DMS53 treated with DMSO at 0.1 percent for 48 hours (cell line): ENCODE measurements at regions not wholly inside any gene's neighbourhood (a gene's known extent, or its start where the extent isn't known, plus 50 kb on each side); places are given as distances from the start of the nearest gene placed in this dataset.
"Not testable (repeated sequence)": the region's sequence is repeated elsewhere in the genome, so short reads cannot be mapped to it uniquely, and the experiment has no call there.

Experiments used
- DNase-seq: peaks from one replicate; lab custom pipeline; 2025; ENCODE audit not compliant: unreplicated experiment; lab: John Stamatoyannopoulos, UW

GRCh38 chr9:78383130-78383529 lies 86.2 kb downstream of the PSAT1 start:
- DNase-seq, result no peak

DNA sequence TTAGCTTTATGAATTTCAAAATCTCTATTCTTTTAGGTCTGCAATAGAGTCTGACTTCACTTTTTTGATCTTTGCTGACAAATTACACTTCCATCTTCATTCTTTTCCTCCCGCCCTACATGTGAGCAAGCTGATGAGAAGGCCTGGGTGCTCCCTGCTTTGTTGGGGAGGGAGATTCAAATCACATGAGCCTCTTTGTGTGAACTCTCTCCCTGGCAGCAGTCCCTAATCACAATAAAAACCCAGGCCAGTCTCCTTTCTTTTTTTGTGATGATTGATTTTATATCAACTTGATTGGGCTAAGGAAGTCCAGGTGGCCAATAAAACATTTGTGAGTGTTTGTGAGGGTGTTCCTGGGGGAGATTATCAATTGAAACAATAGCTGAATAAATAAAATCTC lies 89.4 kb downstream of the PSAT1 start:
- DNase-seq, result no peak

DNA sequence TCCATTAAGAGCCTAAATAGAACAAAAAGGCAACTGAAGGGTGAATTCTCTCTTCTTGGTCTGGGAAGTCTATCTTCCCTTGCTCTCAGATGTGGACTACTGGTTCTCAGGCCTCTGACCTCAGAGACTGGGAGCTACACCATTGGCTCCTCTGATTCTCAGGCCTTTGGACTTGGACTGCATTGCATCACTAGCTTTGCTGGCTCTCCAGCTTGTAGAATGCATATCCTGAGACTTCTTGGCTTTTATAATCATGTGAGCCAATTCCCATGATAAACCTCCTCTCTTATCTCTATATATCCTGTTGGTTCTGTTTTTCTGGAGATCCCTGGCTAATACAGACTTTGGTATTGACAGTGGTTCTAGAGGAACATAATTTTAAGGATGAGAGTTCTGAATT lies 89.8 kb downstream of the PSAT1 start:
- DNase-seq, result no peak

DNA sequence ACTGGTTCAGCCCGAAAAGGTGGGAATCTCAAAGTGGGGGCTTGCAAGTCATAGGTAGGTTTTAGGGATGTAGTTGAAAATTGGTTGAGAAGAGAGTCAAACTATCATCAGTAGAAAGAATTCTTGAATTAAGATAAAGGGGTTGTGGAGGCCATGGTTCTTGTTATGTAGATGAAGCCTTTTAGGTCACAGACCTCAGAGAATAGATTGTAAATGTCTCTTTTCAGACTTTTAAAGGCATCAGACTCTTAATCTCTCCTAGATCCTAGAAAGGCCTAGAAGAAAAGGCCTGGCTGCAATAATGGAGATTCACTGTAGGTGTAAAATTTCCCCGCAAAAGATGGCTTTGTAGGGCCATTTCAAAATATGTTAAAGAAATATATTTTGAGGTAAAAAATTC lies 96.4 kb downstream of the PSAT1 start:
- no peak for DNase-seq

DNA sequence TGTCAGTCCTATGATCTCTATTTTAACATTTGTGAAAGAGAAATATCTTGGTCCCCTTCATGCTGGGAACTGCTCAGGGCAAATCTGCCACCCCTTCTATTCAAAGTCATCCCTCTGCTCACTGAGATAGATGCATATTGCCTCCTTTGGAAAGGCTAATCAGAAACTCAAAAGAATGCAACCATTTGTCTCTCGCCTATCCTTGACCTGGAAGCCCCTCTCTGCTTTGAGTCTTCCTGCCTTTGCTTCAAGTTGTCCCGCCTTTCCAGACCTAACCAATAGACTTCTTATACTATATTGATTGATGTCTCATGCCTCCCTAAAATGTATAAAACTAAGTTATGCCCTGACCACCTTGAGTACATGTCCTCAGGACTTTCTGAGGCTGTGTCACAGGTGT lies 97.0 kb downstream of the PSAT1 start:
- no peak for DNase-seq

- DNase-seq, result no peak
Observed at GRCh38 chr9:78396087-78396486, 99.2 kb downstream of the PSAT1 start.

GRCh38 chr9:78397045-78397444 lies 100.1 kb downstream of the PSAT1 start:
- no peak for DNase-seq

DNA sequence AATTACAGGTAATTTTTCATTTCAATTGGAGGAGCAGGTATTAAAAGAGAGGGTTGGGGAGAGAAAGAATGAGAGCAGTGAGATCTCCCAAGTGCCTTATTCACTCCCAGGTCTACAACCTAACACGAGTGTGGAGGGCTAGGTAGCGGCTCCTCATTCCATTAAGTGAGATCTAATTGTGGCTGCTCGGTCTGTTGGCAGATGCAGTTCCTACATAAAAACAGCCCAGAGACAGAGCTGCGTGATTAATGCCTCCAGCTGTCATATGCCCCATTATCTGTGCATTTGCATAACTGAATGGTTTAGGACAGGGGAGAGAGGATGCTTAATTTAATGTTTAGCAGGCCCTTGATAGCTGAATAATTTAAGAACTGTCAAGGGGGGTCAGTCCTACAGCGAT lies 100.5 kb downstream of the PSAT1 start:
- DNase-seq, result no peak

DNA sequence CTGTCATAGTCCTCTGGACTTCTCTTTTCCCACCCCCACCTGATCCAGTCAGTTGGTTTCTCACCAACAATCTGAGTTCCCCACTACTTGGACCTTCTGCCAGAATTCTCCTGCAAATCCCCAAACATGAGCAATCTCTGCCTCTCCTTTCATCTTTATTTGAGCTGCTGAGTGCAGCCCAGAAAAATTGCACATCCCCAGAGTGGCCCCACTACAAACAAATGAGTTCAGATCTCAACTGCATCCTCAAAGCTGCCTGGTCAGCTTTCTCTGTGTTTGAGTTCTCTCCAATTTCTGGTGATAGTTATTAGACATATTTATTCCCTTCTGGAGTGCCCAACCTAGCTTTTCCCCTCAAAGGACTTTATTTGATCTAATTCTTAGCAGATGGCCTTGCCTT lies 102.2 kb downstream of the PSAT1 start:
- DNase-seq, result no peak

GRCh38 chr9:78400496-78400895 lies 103.6 kb downstream of the PSAT1 start:
- DNase-seq, result no peak

- DNase-seq, result no peak
Observed at GRCh38 chr9:78405461-78405860, 108.5 kb downstream of the PSAT1 start.

- no peak for DNase-seq
Observed at GRCh38 chr9:78406146-78406545, 109.2 kb downstream of the PSAT1 start.

DNA sequence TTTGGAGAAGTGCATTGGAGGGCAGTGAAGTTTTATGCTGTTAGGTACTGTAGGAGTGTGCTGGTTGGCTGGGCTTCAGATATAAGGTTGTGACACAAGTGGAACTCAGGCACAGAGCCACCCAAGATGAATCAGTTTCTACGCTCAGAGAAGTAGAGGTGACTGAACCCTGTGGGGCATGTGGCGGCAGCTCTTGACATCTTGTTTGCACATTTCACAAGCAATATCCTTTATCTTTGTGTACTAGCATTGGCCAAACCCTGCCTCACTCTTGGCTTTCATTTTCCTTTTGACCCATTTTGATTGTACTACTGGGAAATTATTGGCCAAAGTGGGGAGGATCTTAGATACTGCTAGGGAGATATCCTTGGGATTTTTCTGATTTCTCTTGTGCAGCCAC lies 110.0 kb downstream of the PSAT1 start:
- DNase-seq, result no peak

GRCh38 chr9:78407636-78408312 lies 110.8 kb downstream of the PSAT1 start:
- DNase-seq, result no peak

- no peak for DNase-seq
Observed at GRCh38 chr9:78408388-78408787, 111.5 kb downstream of the PSAT1 start.

DNA sequence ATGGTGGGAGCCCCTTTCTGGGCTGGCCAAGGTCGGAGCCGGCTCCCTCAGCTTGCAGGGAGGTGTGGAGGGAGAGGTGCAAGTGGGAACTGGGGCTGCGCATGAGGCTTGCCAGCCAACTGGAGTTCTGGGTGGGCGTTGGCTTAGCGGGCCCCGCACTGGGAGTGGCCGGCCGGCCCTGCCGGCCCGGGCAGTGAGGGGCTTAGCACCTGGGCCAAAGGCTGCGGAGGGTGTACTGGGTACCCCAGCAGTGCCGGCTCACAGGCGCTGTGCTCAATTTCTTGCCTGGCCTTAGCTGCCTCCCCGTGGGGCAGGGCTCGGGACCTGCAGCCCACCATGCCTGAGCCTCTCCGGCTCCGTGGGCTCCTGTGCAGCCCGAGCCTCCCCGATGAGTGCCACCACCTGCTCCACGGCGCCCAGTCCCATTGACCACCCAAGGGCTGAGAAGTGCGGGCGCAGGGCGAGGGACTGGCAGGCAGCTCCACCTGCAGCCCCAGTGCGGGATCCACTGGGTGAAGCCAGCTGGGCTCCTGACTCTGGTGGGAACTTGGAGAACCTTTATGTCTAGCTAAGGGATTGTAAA lies 113.1 kb downstream of the PSAT1 start:
- DNase-seq, result not testable (repeated sequence)

DNA sequence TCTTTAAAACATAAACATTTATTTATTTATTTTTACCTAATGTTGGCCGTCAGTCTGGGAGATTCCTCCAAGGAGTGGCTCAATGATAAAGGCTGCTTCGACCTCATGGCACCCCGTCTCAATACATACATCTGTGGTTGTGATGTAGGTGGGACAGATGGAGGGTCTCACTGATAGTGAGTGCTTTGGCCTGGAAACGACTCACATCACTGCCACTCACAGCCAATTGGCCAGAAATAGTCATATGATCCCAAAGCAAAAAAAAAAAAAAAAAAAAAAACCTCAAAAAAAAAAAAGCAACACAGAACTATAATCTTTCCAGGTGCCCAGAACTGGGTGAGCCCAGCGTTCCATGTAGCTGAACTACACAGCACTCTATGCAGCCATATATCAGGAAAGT lies 125.4 kb downstream of the PSAT1 start:
- no peak for DNase-seq

DNA sequence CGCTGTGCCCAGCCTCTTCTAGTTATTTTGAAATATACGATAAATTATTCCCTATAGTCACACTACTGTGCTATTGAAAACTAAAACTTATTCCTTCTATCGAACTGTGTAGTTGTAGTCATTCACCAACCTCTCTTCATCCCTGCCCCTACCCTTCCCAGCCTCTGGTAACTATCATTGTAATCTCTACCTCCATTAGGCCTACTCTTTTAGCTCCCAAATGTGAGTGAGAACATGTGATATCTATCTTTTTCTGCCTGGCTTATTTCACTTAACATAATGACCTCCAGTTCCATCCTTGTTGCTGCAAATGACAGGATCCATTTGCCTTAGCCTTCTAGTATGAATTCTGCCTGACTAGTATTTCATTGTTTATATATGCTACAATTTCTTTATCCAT lies 127.4 kb downstream of the PSAT1 start:
- DNase-seq, result no peak

DNA sequence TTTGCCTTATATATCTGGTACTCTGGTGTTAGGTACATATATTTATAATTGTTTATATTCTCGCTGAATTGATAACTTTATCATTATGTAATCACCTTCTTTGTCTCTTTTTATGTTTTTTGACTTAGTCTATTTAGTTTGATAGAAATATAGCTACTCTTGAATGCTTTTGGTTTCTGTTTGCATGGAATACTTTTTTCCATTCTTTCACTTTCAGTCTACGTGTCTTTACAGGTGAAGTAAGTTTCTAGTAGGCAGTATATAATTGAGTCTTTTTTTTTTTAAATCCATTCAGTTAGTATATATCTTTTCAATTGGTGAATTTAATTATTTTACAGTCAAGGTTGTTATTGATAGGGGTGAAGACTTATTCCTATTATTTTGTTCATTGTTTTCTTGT lies 131.7 kb downstream of the PSAT1 start:
- DNase-seq, result no peak

DNA sequence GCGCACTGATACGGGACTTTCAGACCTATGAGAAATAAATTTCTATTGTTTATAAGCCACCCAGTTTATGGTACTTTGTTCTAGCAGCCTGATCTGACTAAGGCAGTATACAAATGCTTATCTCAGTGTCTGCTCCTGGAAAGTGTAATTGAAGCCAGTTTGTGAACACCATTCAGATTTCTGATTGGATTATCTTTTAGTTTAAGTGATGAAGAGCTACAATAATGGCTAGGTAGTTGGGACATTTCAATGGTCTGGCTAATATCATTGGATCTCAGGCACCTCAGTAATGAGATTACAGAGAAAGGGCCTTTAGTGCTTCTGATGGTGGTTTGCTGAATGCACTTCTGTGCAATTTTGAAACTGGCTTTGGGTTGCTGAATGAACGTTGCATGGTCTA lies 133.5 kb downstream of the PSAT1 start:
- DNase-seq, result no peak

- not testable (repeated sequence) for DNase-seq
Observed at GRCh38 chr9:78431039-78431438, 134.1 kb downstream of the PSAT1 start.

GRCh38 chr9:78436873-78437272 lies 139.9 kb downstream of the PSAT1 start:
- DNase-seq, result no peak

DNA sequence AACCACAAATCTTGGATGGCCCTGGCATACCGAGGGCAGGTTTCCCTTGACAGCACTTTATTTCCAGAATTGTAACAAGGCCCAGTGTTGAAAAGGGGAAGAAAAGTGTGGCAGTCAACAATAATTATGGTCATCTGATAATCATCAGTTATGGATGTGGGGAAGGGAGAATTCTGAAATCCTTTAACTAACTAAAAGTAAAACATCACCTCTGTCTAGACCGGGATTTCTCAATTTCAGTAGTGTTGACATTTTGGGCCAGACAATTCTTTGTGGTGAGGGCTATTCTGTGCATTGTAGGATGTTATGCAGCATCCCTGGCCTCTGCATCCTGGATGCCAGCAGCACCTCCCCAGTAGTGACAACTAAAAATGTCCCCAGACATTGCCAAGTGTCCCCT lies 140.4 kb downstream of the PSAT1 start:
- no peak for DNase-seq
